ENCODE measurements at regions not wholly inside any gene's neighbourhood (a gene's known extent, or its start where the extent isn't known, plus 50 kb on each side); places are given as distances from the start of the nearest gene placed in this dataset.

GRCh38 chrX:112961981-112962380 lies 121.3 kb upstream of the AMOT start:
- no peaks in the 10 kb centered on the region for H3K79me1 ChIP-seq (replicated peaks; ENCODE audit: low read length, poor library complexity, severe bottlenecking)
- H3K14ac ChIP-seq (ENCODE audit: low read length in 2 of 2), result no peak overlapping the region
- H3K36me3 ChIP-seq (ENCODE audit: control insufficient read depth in 1 of 2, insufficient read depth in 2 of 2, low read depth in 1 of 2, low read length in 2 of 2), result no peaks in the 10 kb centered on the region
- no peak overlapping the region for H3K4ac ChIP-seq (ENCODE audit: low read depth in 1 of 2, low read length in 2 of 2)
- H3K23ac ChIP-seq (ENCODE audit: low read length in 2 of 2), result no peak overlapping the region
- no peak for DNase-seq
- H2BK15ac ChIP-seq (ENCODE audit: low read depth, poor library complexity, severe bottlenecking), result no peak overlapping the region
- no peak overlapping the region for H2AFZ ChIP-seq (ENCODE audit: low read depth, low read length)
- peaks cover 0 to 9% of the 10 kb centered on the region in 2 experiments for H3K27me3 ChIP-seq (ENCODE audit: control insufficient read depth in 1 of 2, insufficient read depth in 1 of 2, low read length in 2 of 2)
- H3K4me2 ChIP-seq (ENCODE audit: low read length, poor library complexity, severe bottlenecking), result no peak overlapping the region
- no peaks in the 10 kb centered on the region for H3K9me3 ChIP-seq (ENCODE audit: control insufficient read depth, low read length)
- no peak overlapping the region for H2AK5ac ChIP-seq (ENCODE audit: low read length, severe bottlenecking)
- H3K18ac ChIP-seq (ENCODE audit: low read depth in 1 of 2, low read length in 2 of 2), result no peak overlapping the region
- no peak overlapping the region for H3K9ac ChIP-seq (ENCODE audit: low read length)
- no peak overlapping the region for H3K4me3 ChIP-seq (ENCODE audit: insufficient read depth in 1 of 2, low read depth in 1 of 2, low read length in 2 of 2)
- H4K8ac ChIP-seq (ENCODE audit: low read length), result no peak overlapping the region
- no peaks in the 10 kb centered on the region for H3K4me1 ChIP-seq (ENCODE audit: control insufficient read depth, insufficient read depth, low read depth, low read length)
- no peak overlapping the region for H4K91ac ChIP-seq (ENCODE audit: low read length)
- no peak overlapping the region for H2BK120ac ChIP-seq (ENCODE audit: low read depth, low read length)
- no peak overlapping the region for H3K27ac ChIP-seq (ENCODE audit: low read length, poor library complexity, severe bottlenecking)
- H2BK12ac ChIP-seq (ENCODE audit: low read length in 2 of 2), result no peak overlapping the region
- no peak overlapping the region for H2BK5ac ChIP-seq (ENCODE audit: low read depth, low read length, poor library complexity, severe bottlenecking)

DNA sequence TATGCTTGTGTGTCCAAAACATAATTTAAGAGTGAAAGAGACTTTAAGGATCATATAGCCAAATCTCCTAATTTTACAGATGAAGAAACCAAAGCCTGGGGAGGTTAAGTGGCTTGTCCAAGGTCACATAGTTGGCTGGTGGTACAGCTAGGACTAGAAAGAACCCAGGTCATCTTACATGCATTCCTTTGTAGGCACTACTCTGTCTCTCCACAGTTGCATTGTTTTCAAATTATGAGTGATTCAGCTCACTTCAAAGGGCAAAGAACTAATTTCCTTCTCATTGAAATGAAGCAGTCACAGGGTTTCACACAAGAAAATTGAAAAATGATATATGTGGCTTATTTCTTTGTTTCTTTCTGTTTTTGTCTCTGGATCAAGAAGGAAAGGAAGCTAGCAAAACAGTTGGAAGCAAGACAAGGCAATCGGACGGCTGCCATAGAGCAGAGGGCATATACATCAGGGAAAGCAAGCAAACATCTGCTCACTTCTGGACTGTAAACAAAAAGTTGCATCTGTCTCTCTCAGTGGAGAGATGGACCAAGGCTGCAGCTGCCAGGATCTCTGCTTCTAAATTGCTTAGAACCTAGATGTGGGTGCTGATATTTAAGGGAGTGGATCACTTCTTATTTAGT lies 107.5 kb upstream of the AMOT start:
- no peak overlapping the region for H3K9ac ChIP-seq (ENCODE audit: low read length)
- no peak overlapping the region for H2AK5ac ChIP-seq (ENCODE audit: low read length, severe bottlenecking)
- H3K27me3 ChIP-seq (ENCODE audit: control insufficient read depth in 1 of 2, insufficient read depth in 1 of 2, low read length in 2 of 2), result peaks cover 0 to 29% of the 10 kb centered on the region in 2 experiments
- no peak for DNase-seq
- no peak overlapping the region for H3K4me2 ChIP-seq (ENCODE audit: low read length, poor library complexity, severe bottlenecking)
- H3K4ac ChIP-seq (ENCODE audit: low read depth in 1 of 2, low read length in 2 of 2), result no peak overlapping the region
- H4K91ac ChIP-seq (ENCODE audit: low read length), result no peak overlapping the region
- H2BK15ac ChIP-seq (ENCODE audit: low read depth, poor library complexity, severe bottlenecking), result no peak overlapping the region
- no peak overlapping the region for H3K23ac ChIP-seq (ENCODE audit: low read length in 2 of 2)
- H3K36me3 ChIP-seq (ENCODE audit: control insufficient read depth in 1 of 2, insufficient read depth in 2 of 2, low read depth in 1 of 2, low read length in 2 of 2), result no peaks in the 10 kb centered on the region
- H2BK5ac ChIP-seq (ENCODE audit: low read depth, low read length, poor library complexity, severe bottlenecking), result no peak overlapping the region
- H4K8ac ChIP-seq (ENCODE audit: low read length), result no peak overlapping the region
- H3K18ac ChIP-seq (ENCODE audit: low read depth in 1 of 2, low read length in 2 of 2), result no peak overlapping the region
- no peaks in the 10 kb centered on the region for H3K9me3 ChIP-seq (ENCODE audit: control insufficient read depth, low read length)
- 45% methylated on average over 2 of the region's 2 CpGs for WGBS
- no peak overlapping the region for H2AFZ ChIP-seq (ENCODE audit: low read depth, low read length)
- H3K27ac ChIP-seq (ENCODE audit: low read length, poor library complexity, severe bottlenecking), result no peak overlapping the region
- H2BK12ac ChIP-seq (ENCODE audit: low read length in 2 of 2), result no peak overlapping the region
- H3K79me1 ChIP-seq (replicated peaks; ENCODE audit: low read length, poor library complexity, severe bottlenecking), result no peaks in the 10 kb centered on the region
- H2BK120ac ChIP-seq (ENCODE audit: low read depth, low read length), result no peak overlapping the region
- no peak overlapping the region for H3K14ac ChIP-seq (ENCODE audit: low read length in 2 of 2)
- no peaks in the 10 kb centered on the region for H3K4me1 ChIP-seq (ENCODE audit: control insufficient read depth, insufficient read depth, low read depth, low read length)
- no peak overlapping the region for H3K4me3 ChIP-seq (ENCODE audit: insufficient read depth in 1 of 2, low read depth in 1 of 2, low read length in 2 of 2)

DNA sequence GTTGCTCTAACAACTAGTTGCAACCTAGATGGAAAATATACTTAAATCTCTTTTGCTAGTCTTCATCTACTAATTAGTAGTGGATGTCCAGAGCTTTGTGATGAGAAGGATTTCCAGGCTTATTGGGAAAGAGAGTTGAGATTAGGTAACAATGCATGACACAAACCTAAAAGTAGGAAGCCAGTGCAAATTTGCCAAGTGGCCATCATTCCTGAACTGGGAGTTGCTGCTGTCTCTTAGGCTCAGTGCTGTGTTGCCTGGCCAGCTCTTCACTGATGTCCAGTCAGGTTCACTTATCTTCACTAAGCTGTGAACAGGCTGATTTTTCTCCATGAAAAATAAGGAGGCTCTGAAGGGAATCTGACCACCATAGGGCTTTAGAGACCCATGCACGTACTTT lies 105.6 kb upstream of the AMOT start:
- no peak overlapping the region for H2BK120ac ChIP-seq (ENCODE audit: low read depth, low read length)
- no peak for DNase-seq
- H4K8ac ChIP-seq (ENCODE audit: low read length), result no peak overlapping the region

DNA sequence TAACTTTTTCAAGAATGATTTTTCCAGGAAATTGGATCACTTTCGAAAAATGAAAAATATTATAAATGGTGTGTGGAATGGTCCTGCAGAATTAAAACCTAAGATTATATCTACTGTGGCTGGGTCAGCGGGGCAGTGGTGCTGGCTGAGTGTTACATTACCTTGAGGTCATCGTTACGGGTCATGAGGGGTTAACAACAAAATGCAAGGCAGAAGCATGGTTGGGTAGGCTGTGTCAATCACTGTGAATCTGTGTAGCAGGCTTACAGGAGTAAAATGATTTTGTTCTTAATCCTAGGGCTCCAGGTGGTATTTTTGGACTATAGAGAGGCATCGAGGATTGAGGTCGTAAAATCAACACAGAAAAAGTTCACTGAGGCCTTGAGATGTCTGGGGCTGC lies 105.2 kb upstream of the AMOT start:
- no peak overlapping the region for H3K23ac ChIP-seq (ENCODE audit: low read length in 2 of 2)
- no peaks in the 10 kb centered on the region for H3K79me1 ChIP-seq (replicated peaks; ENCODE audit: low read length, poor library complexity, severe bottlenecking)
- no peak overlapping the region for H3K9ac ChIP-seq (ENCODE audit: low read length)
- WGBS, result 92% methylated on average over 4 of the region's 6 CpGs
- no peak overlapping the region for H3K4me3 ChIP-seq (ENCODE audit: insufficient read depth in 1 of 2, low read depth in 1 of 2, low read length in 2 of 2)
- H3K27me3 ChIP-seq (ENCODE audit: control insufficient read depth in 1 of 2, insufficient read depth in 1 of 2, low read length in 2 of 2), result peaks cover 0 to 28% of the 10 kb centered on the region in 2 experiments
- no peak overlapping the region for H3K14ac ChIP-seq (ENCODE audit: low read length in 2 of 2)
- H2BK12ac ChIP-seq (ENCODE audit: low read length in 2 of 2), result no peak overlapping the region
- no peaks in the 10 kb centered on the region for H3K4me1 ChIP-seq (ENCODE audit: control insufficient read depth, insufficient read depth, low read depth, low read length)
- H3K18ac ChIP-seq (ENCODE audit: low read depth in 1 of 2, low read length in 2 of 2), result no peak overlapping the region
- H3K4ac ChIP-seq (ENCODE audit: low read depth in 1 of 2, low read length in 2 of 2), result no peak overlapping the region
- H4K8ac ChIP-seq (ENCODE audit: low read length), result no peak overlapping the region
- H2AFZ ChIP-seq (ENCODE audit: low read depth, low read length), result no peak overlapping the region
- H3K4me2 ChIP-seq (ENCODE audit: low read length, poor library complexity, severe bottlenecking), result no peak overlapping the region
- no peak overlapping the region for H2BK120ac ChIP-seq (ENCODE audit: low read depth, low read length)
- H2BK5ac ChIP-seq (ENCODE audit: low read depth, low read length, poor library complexity, severe bottlenecking), result no peak overlapping the region
- no peaks in the 10 kb centered on the region for H3K36me3 ChIP-seq (ENCODE audit: control insufficient read depth in 1 of 2, insufficient read depth in 2 of 2, low read depth in 1 of 2, low read length in 2 of 2)
- DNase-seq, result no peak
- H3K27ac ChIP-seq (ENCODE audit: low read length, poor library complexity, severe bottlenecking), result no peak overlapping the region
- H4K91ac ChIP-seq (ENCODE audit: low read length), result no peak overlapping the region
- no peaks in the 10 kb centered on the region for H3K9me3 ChIP-seq (ENCODE audit: control insufficient read depth, low read length)
- H2BK15ac ChIP-seq (ENCODE audit: low read depth, poor library complexity, severe bottlenecking), result no peak overlapping the region
- no peak overlapping the region for H2AK5ac ChIP-seq (ENCODE audit: low read length, severe bottlenecking)

More for the DNA sequence above, 105.6 kb upstream of the AMOT start:
- Histone ChIP-seq H3K79me1 (replicated peaks; ENCODE audit: low read length, poor library complexity, severe bottlenecking) (no peaks in the 10 kb centered on the region), H3K4me3 (ENCODE audit: insufficient read depth in 1 of 2, low read depth in 1 of 2, low read length in 2 of 2) (no peak overlapping the region), H3K4me1 (ENCODE audit: control insufficient read depth, insufficient read depth, low read depth, low read length) (no peaks in the 10 kb centered on the region), H3K27me3 (ENCODE audit: control insufficient read depth in 1 of 2, insufficient read depth in 1 of 2, low read length in 2 of 2) (peaks cover 0 to 28% of the 10 kb centered on the region in 2 experiments), H2BK5ac (ENCODE audit: low read depth, low read length, poor library complexity, severe bottlenecking) (no peak overlapping the region), H3K23ac (ENCODE audit: low read length in 2 of 2) (no peak overlapping the region), H3K36me3 (ENCODE audit: control insufficient read depth in 1 of 2, insufficient read depth in 2 of 2, low read depth in 1 of 2, low read length in 2 of 2) (no peaks in the 10 kb centered on the region), H3K14ac (ENCODE audit: low read length in 2 of 2) (no peak overlapping the region), H3K9ac (ENCODE audit: low read length) (no peak overlapping the region), H2AFZ (ENCODE audit: low read depth, low read length) (no peak overlapping the region), H3K4me2 (ENCODE audit: low read length, poor library complexity, severe bottlenecking) (no peak overlapping the region), H4K91ac (ENCODE audit: low read length) (no peak overlapping the region), H2BK15ac (ENCODE audit: low read depth, poor library complexity, severe bottlenecking) (no peak overlapping the region), H3K27ac (ENCODE audit: low read length, poor library complexity, severe bottlenecking) (no peak overlapping the region), H2BK12ac (ENCODE audit: low read length in 2 of 2) (no peak overlapping the region), H3K4ac (ENCODE audit: low read depth in 1 of 2, low read length in 2 of 2) (no peak overlapping the region), H3K9me3 (ENCODE audit: control insufficient read depth, low read length) (no peaks in the 10 kb centered on the region), H2AK5ac (ENCODE audit: low read length, severe bottlenecking) (no peak overlapping the region), H3K18ac (ENCODE audit: low read depth in 1 of 2, low read length in 2 of 2) (no peak overlapping the region)
- WGBS, result 92% methylated on average over 1 of the region's 1 CpG
